Liver (tissue), 8 donors: ENCODE measurements at regions not wholly inside any gene's neighbourhood (a gene's known extent, or its start where the extent isn't known, plus 50 kb on each side); places are given as distances from the start of the nearest gene placed in this dataset.

Source experiments
- DNase-seq: peaks from one replicate; pipeline ENCODE4 v3.0.0-alpha.2; 2017; ENCODE audit warnings: low spot score
- H3K27ac ChIP-seq, 2 donors: one replicate each; pipeline ENCODE4 v1.7.0; 2013; ENCODE audit warnings: inconsistent platforms in 2 of 2, low read length in 2 of 2, control low read depth in 1 of 2, low read depth in 1 of 2, mild to moderate bottlenecking in 1 of 2
- H3K27me3 ChIP-seq, 4 donors: one replicate each; pipeline versions ENCODE4 v1.6.1 to v1.7.0; 2013; ENCODE audit warnings: low read length in 3 of 4, inconsistent platforms in 1 of 4, mild to moderate bottlenecking in 1 of 4, moderate library complexity in 1 of 4; ENCODE audit not compliant: control insufficient read depth in 4 of 4, insufficient read depth in 4 of 4
- H3K36me3 ChIP-seq, 4 donors: one replicate each; pipeline versions ENCODE4 v1.6.1 to v1.7.0; 2013; ENCODE audit warnings: low read length in 3 of 4, mild to moderate bottlenecking in 3 of 4, low read depth in 1 of 4, moderate library complexity in 1 of 4; ENCODE audit not compliant: control insufficient read depth in 4 of 4, insufficient read depth in 3 of 4
- H3K4me1 ChIP-seq, 4 donors: one replicate each; pipeline versions ENCODE4 v1.6.1 to v1.7.0; 2013; ENCODE audit warnings: low read length in 3 of 4, mild to moderate bottlenecking in 3 of 4, moderate library complexity in 1 of 4; ENCODE audit not compliant: control insufficient read depth in 4 of 4, insufficient read depth in 4 of 4
- H3K4me3 ChIP-seq, 3 donors: one replicate each; pipeline versions ENCODE4 v1.6.1 to v1.7.0; 2013; ENCODE audit warnings: low read length in 3 of 3, control low read depth in 1 of 3, low read depth in 1 of 3, mild to moderate bottlenecking in 1 of 3
- H3K9ac ChIP-seq, 2 donors: one replicate each; pipeline ENCODE4 v1.7.0; 2013; ENCODE audit warnings: low read length in 2 of 2, mild to moderate bottlenecking in 2 of 2, moderate library complexity in 2 of 2, control low read depth in 1 of 2, low read depth in 1 of 2
- H3K9me3 ChIP-seq, 4 donors: one replicate each; pipeline versions ENCODE4 v1.6.1 to v1.7.0; 2013; ENCODE audit warnings: low read length in 3 of 4; ENCODE audit not compliant: control insufficient read depth in 4 of 4
- ATF3 ChIP-seq: IDR thresholded peaks from 2 replicates; pipeline ENCODE4 v1.6.1; 2016; ENCODE audit warnings: antibody characterized with exemption
- CTCF ChIP-seq: fragments of 150-350 bp; IDR thresholded peaks from 2 replicates; pipeline ENCODE4 v1.5.1; 2017; ENCODE audit warnings: improper control_type of control experiment, low read depth, low read length; ENCODE audit not compliant: missing input control
- EGR1 ChIP-seq, 2 donors: IDR thresholded peaks; 2 replicates each; pipeline ENCODE4 v1.6.1; 2016 to 2018; ENCODE audit warnings: antibody characterized with exemption in 2 of 2, low read depth in 2 of 2
- FOXA1 ChIP-seq: IDR thresholded peaks from 2 replicates; pipeline ENCODE4 v1.6.1; 2016; ENCODE audit warnings: antibody characterized with exemption
- FOXA2 ChIP-seq: IDR thresholded peaks from 2 replicates; pipeline ENCODE4 v1.6.1; 2016; ENCODE audit warnings: antibody characterized with exemption
- GABPA ChIP-seq, 2 donors: IDR thresholded peaks in 1 of 2; conservative IDR thresholded peaks in 1 of 2; 2 replicates each; pipeline ENCODE4 v1.6.1; 2016; ENCODE audit warnings: antibody characterized with exemption in 2 of 2, mild to moderate bottlenecking in 1 of 2, moderate library complexity in 1 of 2
- HNF4A ChIP-seq, 2 donors: conservative IDR thresholded peaks; 2 replicates each; pipeline ENCODE4 v1.6.1; 2016; ENCODE audit warnings: antibody characterized with exemption in 2 of 2, mild to moderate bottlenecking in 2 of 2
- HNF4G ChIP-seq: IDR thresholded peaks from 2 replicates; pipeline ENCODE4 v1.6.1; 2016; ENCODE audit warnings: antibody characterized with exemption
- JUND ChIP-seq, 2 donors: IDR thresholded peaks; 2 replicates each; pipeline ENCODE4 v1.6.1; 2016; ENCODE audit warnings: antibody characterized with exemption in 2 of 2
- MAX ChIP-seq: IDR thresholded peaks from 2 replicates; pipeline ENCODE4 v1.6.1; 2016; ENCODE audit warnings: antibody characterized with exemption
- NR2F2 ChIP-seq: IDR thresholded peaks from 2 replicates; pipeline ENCODE4 v1.6.1; 2016; ENCODE audit warnings: antibody characterized with exemption
- RAD21 ChIP-seq, 2 donors: IDR thresholded peaks; 2 replicates each; pipeline ENCODE4 v1.6.1; 2016; ENCODE audit warnings: antibody characterized with exemption in 2 of 2, mild to moderate bottlenecking in 2 of 2
- REST ChIP-seq: IDR thresholded peaks from 2 replicates; pipeline ENCODE4 v1.6.1; 2016; ENCODE audit warnings: antibody characterized with exemption, mild to moderate bottlenecking
- RXRA ChIP-seq, 2 donors: IDR thresholded peaks; 2 replicates each; pipeline ENCODE4 v1.6.1; 2017 to 2018; ENCODE audit warnings: antibody characterized with exemption in 2 of 2, mild to moderate bottlenecking in 1 of 2
- SP1 ChIP-seq: IDR thresholded peaks from 2 replicates; pipeline ENCODE4 v1.6.1; 2018; ENCODE audit warnings: antibody characterized with exemption, mild to moderate bottlenecking
- TAF1 ChIP-seq: conservative IDR thresholded peaks from 2 replicates; pipeline ENCODE4 v1.6.1; 2016; ENCODE audit warnings: antibody characterized with exemption, mild to moderate bottlenecking
- YY1 ChIP-seq: IDR thresholded peaks from 2 replicates; pipeline ENCODE4 v1.6.1; 2016; ENCODE audit warnings: antibody characterized with exemption, mild to moderate bottlenecking
- ZBTB33 ChIP-seq: IDR thresholded peaks from 2 replicates; pipeline ENCODE4 v1.6.1; 2016; ENCODE audit warnings: antibody characterized with exemption
- WGBS: extraction: QIAGEN DNeasy Blood & Tissue Kit; methylation state at CpG from one replicate; pipeline ENCODE4 v1.1.7; 2013; 5-methylcytosine and 5-hydroxymethylcytosine counted together
- donor health status: healthy.
- donor health status: healthy.
- donor health status: healthy.
- donor health status: healthy.
- donor health status: healthy.

- Histone ChIP-seq H3K4me3 (no peak overlapping the region), H3K36me3 (no peaks in the 10 kb centered on the region), H3K9ac (no peak overlapping the region), H3K27ac (no peak overlapping the region), H3K4me1 (no peaks in the 10 kb centered on the region), H3K9me3 (no peaks in the 10 kb centered on the region), H3K27me3 (no peaks in the 10 kb centered on the region)
- TF ChIP-seq ZBTB33: no peak
- no peak for TF ChIP-seq EGR1 (IDR thresholded peaks at IDR 0.05; ENCODE audit: low read depth in 2 of 2)
- no peak for TF ChIP-seq NR2F2
- no peak for DNase-seq
- 85% methylated on average over 2 of the region's 2 CpGs for WGBS
Measured at GRCh38 chr5:91272858-91273257, 110.3 kb downstream of the ARRDC3 start.

GRCh38 chr5:91271999-91272398, 111.1 kb downstream of the ARRDC3 start:
- Histone ChIP-seq H3K27me3 (no peaks in the 10 kb centered on the region), H3K9me3 (no peaks in the 10 kb centered on the region), H3K36me3 (no peaks in the 10 kb centered on the region), H3K4me1 (no peaks in the 10 kb centered on the region), H3K27ac (no peak overlapping the region), H3K4me3 (no peak overlapping the region), H3K9ac (no peak overlapping the region)
- DNase-seq: no peak
- TF ChIP-seq RAD21 (IDR thresholded peaks at IDR 0.05): no peak
- TF ChIP-seq HNF4A (conservative IDR thresholded peaks at IDR 0.05): no peak
- TF ChIP-seq FOXA2: no peak
- no peak for TF ChIP-seq TAF1
- TF ChIP-seq MAX: no peak
- no peak for TF ChIP-seq JUND (IDR thresholded peaks at IDR 0.05)
- TF ChIP-seq GABPA (IDR thresholded peaks at IDR 0.05 in 1 of 2, conservative IDR thresholded peaks at IDR 0.05 in 1 of 2): no peak
- TF ChIP-seq CTCF: no peak
- no peak for TF ChIP-seq REST
- no peak for TF ChIP-seq EGR1 (IDR thresholded peaks at IDR 0.05; ENCODE audit: low read depth in 2 of 2)
- TF ChIP-seq RXRA (IDR thresholded peaks at IDR 0.05): no peak
- TF ChIP-seq HNF4G: no peak
- TF ChIP-seq ATF3: no peak
- no peak for TF ChIP-seq ZBTB33
- TF ChIP-seq NR2F2: no peak
- TF ChIP-seq FOXA1: no peak
- no peak for TF ChIP-seq YY1
- no peak for TF ChIP-seq SP1
